Erythroblast (primary cell): ENCODE measurements at regions not wholly inside any gene's neighbourhood (a gene's known extent, or its start where the extent isn't known, plus 50 kb on each side); places are given as distances from the start of the nearest gene placed in this dataset.

Source experiments
- GATA1 ChIP-seq: IDR thresholded peaks from 2 replicates; pipeline ENCODE4 v1.6.1; 2011; ENCODE audit warnings: low read depth, mild to moderate bottlenecking, control low read depth, low read length, moderate library complexity
- POLR2A ChIP-seq: IDR thresholded peaks from 2 replicates; pipeline ENCODE4 v1.6.1; 2011; ENCODE audit warnings: mild to moderate bottlenecking, low read length

GRCh38 chr9:97786341-97786740 is 66.7 kb upstream of the FOXE1 start:
- TF ChIP-seq POLR2A (no peak), GATA1 (no peak)
